Gastrocnemius medialis (tissue), 4 donors: ENCODE measurements at regions not wholly inside any gene's neighbourhood (a gene's known extent, or its start where the extent isn't known, plus 50 kb on each side); places are given as distances from the start of the nearest gene placed in this dataset.

Experiments
- CTCF ChIP-seq, 5 experiments: fragments of 450-650 bp in 3 of 5; fragments of 200-600 bp in 2 of 5; sonication (generic) in 2 of 5; IDR thresholded peaks in 4 of 5; conservative IDR thresholded peaks in 1 of 5; 1 replicate in 4 of 5; 2 replicates in 1 of 5; pipeline ENCODE4 v1.5.1; 2016 to 2019; ENCODE audit warnings: antibody characterized with exemption in 5 of 5, mild to moderate bottlenecking in 3 of 5, moderate library complexity in 3 of 5
- POLR2A ChIP-seq, 2 donors: fragments of 450-650 bp; IDR thresholded peaks; one replicate each; pipeline ENCODE4 v1.6.1; 2017; ENCODE audit warnings: antibody characterized with exemption in 2 of 2, mild to moderate bottlenecking in 2 of 2, moderate library complexity in 2 of 2

GRCh38 chr18:54752185-54752584 is 76.1 kb upstream of the RAB27B start:
- no peak for TF ChIP-seq POLR2A (IDR thresholded peaks at IDR 0.05)
- TF ChIP-seq CTCF (IDR thresholded peaks at IDR 0.05 in 4 of 5, conservative IDR thresholded peaks at IDR 0.05 in 1 of 5) = no peak
